Cardiac muscle cell (in vitro differentiated cells and primary cell): ENCODE measurements at regions not wholly inside any gene's neighbourhood (a gene's known extent, or its start where the extent isn't known, plus 50 kb on each side); places are given as distances from the start of the nearest gene placed in this dataset.

Experiments
- DNase-seq, 2 donors: peaks; one replicate each; pipeline versions ENCODE4 v3.0.0 to v3.0.0-alpha.2; 2010 to 2017; ENCODE audit warnings: low read depth in 1 of 2, low spot score in 1 of 2
- H3K27ac ChIP-seq: fragments of 200-600 bp; sonication (generic); 2 replicates; pipeline ENCODE4 v1.5.1; 2016
- H3K27me3 ChIP-seq: fragments of 200-600 bp; sonication (generic); 2 replicates; pipeline ENCODE4 v1.6.0; 2016; ENCODE audit warnings: control low read depth
- H3K36me3 ChIP-seq: fragments of 200-600 bp; sonication (generic); 2 replicates; pipeline ENCODE4 v1.5.1; 2016; ENCODE audit warnings: control low read depth
- H3K4me1 ChIP-seq: fragments of 200-600 bp; sonication (generic); 2 replicates; pipeline ENCODE4 v1.8.1; 2017; ENCODE audit warnings: low read depth, mild to moderate bottlenecking, mixed run types
- H3K4me3 ChIP-seq: fragments of 200-600 bp; sonication (generic); 2 replicates; pipeline ENCODE4 v1.5.1; 2016; ENCODE audit warnings: mild to moderate bottlenecking
- H3K9me3 ChIP-seq: fragments of 200-600 bp; sonication (generic); 2 replicates; pipeline ENCODE4 v1.5.1; 2017; ENCODE audit warnings: low read depth, mild to moderate bottlenecking, control low read depth
- TF ChIP-seq, protein P1 (sequence below): IDR thresholded peaks from 2 replicates; pipeline ENCODE4 v1.5.1; 2012; ENCODE audit warnings: low read depth, mild to moderate bottlenecking, low read length

GRCh38 chr9:115867326-115867725, 286.3 kb upstream of the PAPPA start:
- Histone ChIP-seq H3K9me3 (no peaks in the 10 kb centered on the region), H3K27me3 (no peaks in the 10 kb centered on the region), H3K36me3 (no peaks in the 10 kb centered on the region), H3K4me3 (no peak overlapping the region), H3K27ac (no peak overlapping the region), H3K4me1 (no peaks in the 10 kb centered on the region)
- no peak for DNase-seq
- TF ChIP-seq, protein P1, sequence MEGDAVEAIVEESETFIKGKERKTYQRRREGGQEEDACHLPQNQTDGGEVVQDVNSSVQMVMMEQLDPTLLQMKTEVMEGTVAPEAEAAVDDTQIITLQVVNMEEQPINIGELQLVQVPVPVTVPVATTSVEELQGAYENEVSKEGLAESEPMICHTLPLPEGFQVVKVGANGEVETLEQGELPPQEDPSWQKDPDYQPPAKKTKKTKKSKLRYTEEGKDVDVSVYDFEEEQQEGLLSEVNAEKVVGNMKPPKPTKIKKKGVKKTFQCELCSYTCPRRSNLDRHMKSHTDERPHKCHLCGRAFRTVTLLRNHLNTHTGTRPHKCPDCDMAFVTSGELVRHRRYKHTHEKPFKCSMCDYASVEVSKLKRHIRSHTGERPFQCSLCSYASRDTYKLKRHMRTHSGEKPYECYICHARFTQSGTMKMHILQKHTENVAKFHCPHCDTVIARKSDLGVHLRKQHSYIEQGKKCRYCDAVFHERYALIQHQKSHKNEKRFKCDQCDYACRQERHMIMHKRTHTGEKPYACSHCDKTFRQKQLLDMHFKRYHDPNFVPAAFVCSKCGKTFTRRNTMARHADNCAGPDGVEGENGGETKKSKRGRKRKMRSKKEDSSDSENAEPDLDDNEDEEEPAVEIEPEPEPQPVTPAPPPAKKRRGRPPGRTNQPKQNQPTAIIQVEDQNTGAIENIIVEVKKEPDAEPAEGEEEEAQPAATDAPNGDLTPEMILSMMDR = no peak

DNA sequence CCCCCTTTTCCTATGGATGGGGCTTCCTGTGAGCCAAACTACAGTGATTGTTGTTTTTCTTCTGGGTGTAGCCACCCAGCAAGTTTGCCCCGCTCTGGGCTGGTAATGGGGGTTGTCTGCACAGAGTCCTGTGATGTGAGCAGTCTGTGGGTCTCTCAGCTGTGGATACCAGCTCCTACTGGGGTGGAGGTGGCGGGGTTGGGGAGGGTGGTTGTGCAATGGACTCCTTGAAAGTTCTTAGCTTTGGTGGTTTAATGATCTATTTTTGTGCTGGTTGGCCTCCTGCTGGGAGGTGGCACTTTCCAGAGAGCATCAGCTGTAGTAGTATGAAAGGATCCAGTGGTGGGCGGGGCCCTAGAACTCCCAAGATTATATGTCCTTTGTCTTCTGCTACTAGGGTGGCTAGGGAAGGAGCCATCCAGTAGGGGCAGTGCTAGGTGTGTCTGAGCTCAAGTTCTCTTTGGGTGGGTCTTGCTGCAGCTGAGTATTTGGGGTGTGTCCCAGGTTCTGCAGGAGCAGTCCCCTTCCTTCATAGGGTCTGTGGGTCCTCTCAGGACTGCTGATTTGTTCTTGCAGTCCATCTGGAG, 275.6 kb upstream of the PAPPA start:
- H3K27me3 ChIP-seq = no peaks in the 10 kb centered on the region
- no peak for DNase-seq
- no peaks in the 10 kb centered on the region for H3K36me3 ChIP-seq
- no peaks in the 10 kb centered on the region for H3K4me1 ChIP-seq
- no peak overlapping the region for H3K27ac ChIP-seq
- TF ChIP-seq, protein P1 = no peak
- no peak overlapping the region for H3K4me3 ChIP-seq
- no peaks in the 10 kb centered on the region for H3K9me3 ChIP-seq

DNA sequence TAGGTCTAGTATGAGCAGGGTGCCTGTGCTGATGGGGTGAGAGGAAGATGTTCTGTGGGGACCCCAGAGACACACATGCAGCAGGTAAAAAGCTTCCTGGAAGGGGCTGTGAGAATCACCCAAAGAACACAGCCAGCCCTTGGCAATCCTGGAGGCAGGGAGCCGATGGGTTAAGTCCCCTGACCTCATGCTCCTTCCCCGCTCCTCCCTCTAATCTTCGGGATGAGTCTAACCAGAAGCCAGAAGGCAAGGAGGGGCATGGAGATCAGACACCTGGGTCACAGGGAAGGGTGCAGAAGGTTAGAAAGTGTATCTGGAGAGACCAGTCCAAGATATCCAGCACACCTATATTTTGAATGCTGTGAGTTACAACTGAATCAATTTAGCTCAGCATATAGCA, 274.1 kb upstream of the PAPPA start:
- no peaks in the 10 kb centered on the region for H3K27me3 ChIP-seq
- H3K4me3 ChIP-seq = no peak overlapping the region
- no peak for DNase-seq
- H3K9me3 ChIP-seq = no peaks in the 10 kb centered on the region
- no peaks in the 10 kb centered on the region for H3K36me3 ChIP-seq
- TF ChIP-seq, protein P1 = no peak
- H3K4me1 ChIP-seq = no peaks in the 10 kb centered on the region
- no peak overlapping the region for H3K27ac ChIP-seq

DNA sequence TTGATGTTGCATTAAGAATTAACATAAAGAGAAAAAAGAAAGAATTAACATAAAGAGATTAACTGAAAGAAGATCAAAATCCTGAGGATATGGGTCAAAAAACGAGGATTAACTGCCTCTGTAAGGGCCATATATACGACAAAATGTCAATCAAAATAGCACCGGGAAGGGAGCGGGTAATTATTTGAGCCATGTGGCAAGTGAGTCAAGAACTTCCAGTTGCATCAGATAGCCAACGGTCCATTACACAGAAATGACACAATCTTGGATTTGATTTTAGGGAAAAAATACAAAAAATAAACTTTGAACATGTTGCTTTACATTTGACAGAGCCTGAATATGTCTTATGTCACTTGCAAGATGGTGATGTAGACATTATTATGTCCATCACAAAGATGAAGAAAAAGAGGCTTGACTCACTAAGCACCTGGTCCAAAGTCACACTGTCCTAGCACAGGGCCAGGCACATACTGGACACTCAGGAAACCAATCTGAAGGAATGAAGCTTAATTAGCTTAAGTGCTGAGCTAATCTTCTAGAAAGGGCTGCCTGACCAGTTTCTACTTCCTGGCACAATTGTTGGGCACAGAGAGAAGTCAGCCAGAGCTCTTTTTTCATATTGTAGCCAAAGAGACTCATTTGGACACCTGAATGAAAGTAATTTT, 273.2 kb upstream of the PAPPA start:
- Histone ChIP-seq H3K27me3 (no peaks in the 10 kb centered on the region), H3K36me3 (no peaks in the 10 kb centered on the region)
- TF ChIP-seq, protein P1 = no peak

DNA sequence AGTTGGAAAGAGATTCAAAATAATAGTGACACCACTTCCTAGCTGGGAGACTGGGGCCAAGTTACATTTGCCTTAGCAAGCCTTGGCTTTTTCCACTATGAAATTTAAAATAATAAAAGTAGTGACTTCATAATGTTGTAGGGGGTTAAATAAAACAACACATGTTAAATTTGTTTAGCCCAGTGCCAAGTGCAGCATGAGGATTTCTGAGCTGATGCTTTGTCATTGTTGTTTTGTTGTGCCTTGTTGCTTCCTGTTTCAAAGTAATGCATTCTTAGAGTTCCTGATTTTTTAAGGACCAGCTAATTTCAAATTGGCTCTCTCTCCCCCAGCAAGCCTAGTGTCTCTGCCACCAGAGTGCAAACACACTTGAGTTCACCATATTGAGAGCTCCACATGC, 270.7 kb upstream of the PAPPA start:
- Histone ChIP-seq H3K4me3 (no peak overlapping the region), H3K36me3 (no peaks in the 10 kb centered on the region), H3K27me3 (no peaks in the 10 kb centered on the region), H3K27ac (no peak overlapping the region), H3K4me1 (no peaks in the 10 kb centered on the region), H3K9me3 (no peaks in the 10 kb centered on the region)
- DNase-seq = peak in 1 of 2 donors; percentile 33
- TF ChIP-seq, protein P1 = no peak

More for the DNA sequence above, 273.2 kb upstream of the PAPPA start:
- Histone ChIP-seq H3K27ac (no peak overlapping the region), H3K4me1 (no peaks in the 10 kb centered on the region), H3K9me3 (no peaks in the 10 kb centered on the region), H3K4me3 (no peak overlapping the region)
- DNase-seq = no peak
